Osteocyte (in vitro differentiated cells): ENCODE measurements at regions not wholly inside any gene's neighbourhood (a gene's known extent, or its start where the extent isn't known, plus 50 kb on each side); places are given as distances from the start of the nearest gene placed in this dataset.

ENCODE experiments used
- DNase-seq: peaks from one replicate; pipeline ENCODE4 v3.0.0; 2021; ENCODE audit warnings: mixed read lengths; ENCODE audit not compliant: unreplicated experiment; ENCODE audit errors: extremely low spot score
- H3K27ac Mint-ChIP-seq: one replicate; pipeline ENCODE4 v1.8.0; 2021; ENCODE audit warnings: mild to moderate bottlenecking, mixed read lengths; ENCODE audit not compliant: unreplicated experiment
- H3K27me3 Mint-ChIP-seq: one replicate; pipeline ENCODE4 v1.8.0; 2021; ENCODE audit warnings: mixed read lengths; ENCODE audit not compliant: unreplicated experiment
- H3K36me3 Mint-ChIP-seq: one replicate; pipeline ENCODE4 v1.8.0; 2021; ENCODE audit warnings: mixed read lengths; ENCODE audit not compliant: unreplicated experiment
- H3K4me1 Mint-ChIP-seq: one replicate; pipeline ENCODE4 v1.8.0; 2021; ENCODE audit warnings: mixed read lengths; ENCODE audit not compliant: unreplicated experiment
- H3K4me3 Mint-ChIP-seq: one replicate; pipeline ENCODE4 v1.8.0; 2021; ENCODE audit warnings: mild to moderate bottlenecking, moderate library complexity, mixed read lengths; ENCODE audit not compliant: unreplicated experiment
- H3K9me3 Mint-ChIP-seq: one replicate; pipeline ENCODE4 v1.8.0; 2021; ENCODE audit warnings: mixed read lengths; ENCODE audit not compliant: unreplicated experiment
- CTCF ChIP-seq: fragments of 200-600 bp; sonication (generic); IDR thresholded peaks from 2 replicates; pipeline ENCODE4 v1.5.0; 2021; ENCODE audit warnings: antibody characterized with exemption, mild to moderate bottlenecking, moderate library complexity

- H3K4me3 Mint-ChIP-seq = no peak overlapping the region
- H3K4me1 Mint-ChIP-seq = no peaks in the 10 kb centered on the region
- no peak overlapping the region for H3K27ac Mint-ChIP-seq
- H3K27me3 Mint-ChIP-seq = no peaks in the 10 kb centered on the region
- no peak for DNase-seq
- no peak for TF ChIP-seq CTCF
- no peaks in the 10 kb centered on the region for H3K36me3 Mint-ChIP-seq
- no peaks in the 10 kb centered on the region for H3K9me3 Mint-ChIP-seq
Observed at GRCh38 chr5:74179179-74179578, 461.3 kb downstream of the ENC1 start.

- no peak for DNase-seq
- TF ChIP-seq CTCF = no peak
- H3K4me3 Mint-ChIP-seq = no peak overlapping the region
- no peaks in the 10 kb centered on the region for H3K9me3 Mint-ChIP-seq
- no peaks in the 10 kb centered on the region for H3K4me1 Mint-ChIP-seq
- no peak overlapping the region for H3K27ac Mint-ChIP-seq
- H3K27me3 Mint-ChIP-seq = no peaks in the 10 kb centered on the region
- no peaks in the 10 kb centered on the region for H3K36me3 Mint-ChIP-seq
Observed at GRCh38 chr5:74177961-74178360, 462.6 kb downstream of the ENC1 start.

GRCh38 chr5:74174366-74174765, 466.2 kb downstream of the ENC1 start:
- Mint-ChIP-seq H3K27me3 (no peaks in the 10 kb centered on the region), H3K27ac (no peak overlapping the region), H3K9me3 (no peaks in the 10 kb centered on the region), H3K4me1 (no peaks in the 10 kb centered on the region), H3K36me3 (no peaks in the 10 kb centered on the region), H3K4me3 (no peak overlapping the region)
- no peak for TF ChIP-seq CTCF
- DNase-seq = no peak

- Mint-ChIP-seq H3K27ac (no peak overlapping the region), H3K9me3 (no peaks in the 10 kb centered on the region), H3K27me3 (no peaks in the 10 kb centered on the region), H3K4me3 (no peak overlapping the region), H3K36me3 (no peaks in the 10 kb centered on the region), H3K4me1 (no peaks in the 10 kb centered on the region)
- no peak for DNase-seq
- TF ChIP-seq CTCF = no peak
Observed at GRCh38 chr5:74173665-74174064, 466.9 kb downstream of the ENC1 start.

- no peak for DNase-seq
- Mint-ChIP-seq H3K4me1 (no peaks in the 10 kb centered on the region), H3K27ac (no peak overlapping the region), H3K36me3 (no peaks in the 10 kb centered on the region), H3K4me3 (no peak overlapping the region), H3K9me3 (no peaks in the 10 kb centered on the region), H3K27me3 (no peaks in the 10 kb centered on the region)
- no peak for TF ChIP-seq CTCF
Observed at GRCh38 chr5:74173241-74173640, 467.3 kb downstream of the ENC1 start.
